Smooth muscle cell (in vitro differentiated cells): ENCODE measurements at regions not wholly inside any gene's neighbourhood (a gene's known extent, or its start where the extent isn't known, plus 50 kb on each side); places are given as distances from the start of the nearest gene placed in this dataset.

Experiments
- DNase-seq: peaks from one replicate; lab custom pipeline; 2025; ENCODE audit not compliant: unreplicated experiment; lab: John Stamatoyannopoulos, UW
- H2AFZ ChIP-seq: fragments of 200-600 bp; sonication (generic); 2 replicates; pipeline ENCODE4 v1.6.0; 2016; ENCODE audit warnings: antibody characterized with exemption, low read depth, mild to moderate bottlenecking
- H3F3A ChIP-seq: fragments of 200-600 bp; sonication (generic); 2 replicates; pipeline ENCODE4 v1.6.0; 2017; ENCODE audit warnings: antibody characterized with exemption, low read depth
- H3K27ac ChIP-seq: fragments of 200-600 bp; sonication (generic); 2 replicates; pipeline ENCODE4 v1.5.1; 2016; ENCODE audit warnings: low read depth, mild to moderate bottlenecking
- H3K27me3 ChIP-seq: fragments of 200-600 bp; sonication (generic); 2 replicates; pipeline ENCODE4 v1.6.1; 2016; ENCODE audit warnings: low read depth, mild to moderate bottlenecking
- H3K36me3 ChIP-seq: fragments of 200-600 bp; sonication (generic); 2 replicates; pipeline ENCODE4 v1.5.1; 2016; ENCODE audit warnings: low read depth
- H3K4me1 ChIP-seq: fragments of 200-600 bp; sonication (generic); 2 replicates; pipeline ENCODE4 v1.5.1; 2016; ENCODE audit warnings: low read depth
- H3K4me2 ChIP-seq: fragments of 200-600 bp; sonication (generic); 2 replicates; pipeline ENCODE4 v1.6.0; 2016; ENCODE audit warnings: mild to moderate bottlenecking
- H3K4me3 ChIP-seq: fragments of 200-600 bp; sonication (generic); 2 replicates; pipeline ENCODE4 v1.5.1; 2016; ENCODE audit warnings: mild to moderate bottlenecking
- H3K79me2 ChIP-seq: fragments of 200-600 bp; sonication (generic); 2 replicates; pipeline ENCODE4 v1.6.0; 2016; ENCODE audit warnings: low read depth, mild to moderate bottlenecking
- H3K9ac ChIP-seq: fragments of 200-600 bp; sonication (generic); 2 replicates; pipeline ENCODE4 v1.6.0; 2016; ENCODE audit warnings: low read depth
- H3K9me3 ChIP-seq: fragments of 200-600 bp; sonication (generic); replicated peaks from 2 replicates; pipeline ENCODE4 v1.5.1; 2016; ENCODE audit warnings: low read depth
- H4K20me1 ChIP-seq: fragments of 200-600 bp; sonication (generic); 2 replicates; pipeline ENCODE4 v1.6.0; 2016; ENCODE audit warnings: low read depth
- CTCF ChIP-seq: fragments of 200-600 bp; sonication (generic); IDR thresholded peaks from 2 replicates; pipeline ENCODE4 v1.5.1; 2017; ENCODE audit warnings: borderline replicate concordance, mild to moderate bottlenecking, antibody characterized with exemption; ENCODE audit not compliant: insufficient read depth, poor library complexity, severe bottlenecking
- whole genome bisulfite sequencing: methylation state at CpG from one replicate; pipeline ENCODE4 v1.1.7; 2016; ENCODE audit warnings: low lambda C conversion rate; 5-methylcytosine and 5-hydroxymethylcytosine counted together

GRCh38 chr22:27397954-27398342, 403.6 kb downstream of the MN1 start:
- Histone ChIP-seq H3K9me3 (no peaks in the 10 kb centered on the region), H3K36me3 (no peaks in the 10 kb centered on the region), H3K4me3 (no peak overlapping the region), H3F3A (no peaks in the 10 kb centered on the region), H2AFZ (no peak overlapping the region), H3K4me2 (no peak overlapping the region), H3K79me2 (no peaks in the 10 kb centered on the region), H3K27me3 (peaks cover 8% of the 10 kb centered on the region), H4K20me1 (no peaks in the 10 kb centered on the region), H3K4me1 (no peaks in the 10 kb centered on the region), H3K9ac (no peak overlapping the region), H3K27ac (no peak overlapping the region)
- no peak for DNase-seq
- 81% methylated on average over 13 of the region's 13 CpGs for WGBS
- TF ChIP-seq CTCF = no peak

GRCh38 chr22:27399161-27399560, 402.4 kb downstream of the MN1 start:
- Histone ChIP-seq H3K27me3 (peaks cover 8% of the 10 kb centered on the region), H3K27ac (no peak overlapping the region), H3K9me3 (no peaks in the 10 kb centered on the region), H3K4me3 (no peak overlapping the region), H3K4me1 (no peaks in the 10 kb centered on the region), H3F3A (no peaks in the 10 kb centered on the region), H3K9ac (no peak overlapping the region), H3K79me2 (no peaks in the 10 kb centered on the region), H2AFZ (no peak overlapping the region), H4K20me1 (no peaks in the 10 kb centered on the region), H3K36me3 (no peaks in the 10 kb centered on the region), H3K4me2 (no peak overlapping the region)
- no peak for DNase-seq
- no peak for TF ChIP-seq CTCF
- 82% methylated on average over 19 of the region's 19 CpGs for WGBS

- H3K9me3 ChIP-seq = no peaks in the 10 kb centered on the region
- no peak overlapping the region for H2AFZ ChIP-seq
- TF ChIP-seq CTCF = no peak
- H3K9ac ChIP-seq = no peak overlapping the region
- H3K27me3 ChIP-seq = peaks cover 8% of the 10 kb centered on the region
- 58% methylated on average over 1 of the region's 1 CpG for WGBS
- H3K4me3 ChIP-seq = no peak overlapping the region
- no peaks in the 10 kb centered on the region for H3K36me3 ChIP-seq
- no peak for DNase-seq
- H3K79me2 ChIP-seq = no peaks in the 10 kb centered on the region
- no peaks in the 10 kb centered on the region for H4K20me1 ChIP-seq
- H3F3A ChIP-seq = no peaks in the 10 kb centered on the region
- H3K4me1 ChIP-seq = no peaks in the 10 kb centered on the region
- no peak overlapping the region for H3K27ac ChIP-seq
- H3K4me2 ChIP-seq = no peak overlapping the region
Measured at GRCh38 chr22:27400811-27401210, 400.7 kb downstream of the MN1 start.

- Histone ChIP-seq H4K20me1 (no peaks in the 10 kb centered on the region), H2AFZ (no peak overlapping the region), H3F3A (no peaks in the 10 kb centered on the region), H3K9me3 (no peaks in the 10 kb centered on the region), H3K9ac (no peak overlapping the region), H3K79me2 (no peaks in the 10 kb centered on the region), H3K4me1 (no peaks in the 10 kb centered on the region), H3K27ac (no peak overlapping the region), H3K4me3 (no peak overlapping the region), H3K27me3 (peaks cover 8% of the 10 kb centered on the region), H3K4me2 (no peak overlapping the region), H3K36me3 (no peaks in the 10 kb centered on the region)
- TF ChIP-seq CTCF = no peak
- 85% methylated on average over 3 of the region's 3 CpGs for WGBS
- DNase-seq = no peak
Measured at GRCh38 chr22:27401321-27401720, 400.2 kb downstream of the MN1 start.
